ENCODE measurements at regions not wholly inside any gene's neighbourhood (a gene's known extent, or its start where the extent isn't known, plus 50 kb on each side); places are given as distances from the start of the nearest gene placed in this dataset.
"Not testable (repeated sequence)": the region's sequence is repeated elsewhere in the genome, so short reads cannot be mapped to it uniquely, and the experiment has no call there.

GRCh38 chr6:97501853-97502252 lies 218.8 kb upstream of the MMS22L start:
- TF ChIP-seq, protein P1, sequence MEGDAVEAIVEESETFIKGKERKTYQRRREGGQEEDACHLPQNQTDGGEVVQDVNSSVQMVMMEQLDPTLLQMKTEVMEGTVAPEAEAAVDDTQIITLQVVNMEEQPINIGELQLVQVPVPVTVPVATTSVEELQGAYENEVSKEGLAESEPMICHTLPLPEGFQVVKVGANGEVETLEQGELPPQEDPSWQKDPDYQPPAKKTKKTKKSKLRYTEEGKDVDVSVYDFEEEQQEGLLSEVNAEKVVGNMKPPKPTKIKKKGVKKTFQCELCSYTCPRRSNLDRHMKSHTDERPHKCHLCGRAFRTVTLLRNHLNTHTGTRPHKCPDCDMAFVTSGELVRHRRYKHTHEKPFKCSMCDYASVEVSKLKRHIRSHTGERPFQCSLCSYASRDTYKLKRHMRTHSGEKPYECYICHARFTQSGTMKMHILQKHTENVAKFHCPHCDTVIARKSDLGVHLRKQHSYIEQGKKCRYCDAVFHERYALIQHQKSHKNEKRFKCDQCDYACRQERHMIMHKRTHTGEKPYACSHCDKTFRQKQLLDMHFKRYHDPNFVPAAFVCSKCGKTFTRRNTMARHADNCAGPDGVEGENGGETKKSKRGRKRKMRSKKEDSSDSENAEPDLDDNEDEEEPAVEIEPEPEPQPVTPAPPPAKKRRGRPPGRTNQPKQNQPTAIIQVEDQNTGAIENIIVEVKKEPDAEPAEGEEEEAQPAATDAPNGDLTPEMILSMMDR (IDR thresholded peaks at IDR 0.05; ENCODE audit: low read depth, low read length, poor library complexity, severe bottlenecking), result no peak
- Histone ChIP-seq H3K79me2 (ENCODE audit: control insufficient read depth, low read length) (no peaks in the 10 kb centered on the region), H3K4me3 (ENCODE audit: low read length) (no peak overlapping the region), H4K20me1 (ENCODE audit: control insufficient read depth, insufficient read depth, low read depth, low read length) (no peaks in the 10 kb centered on the region), H3K36me3 (ENCODE audit: control insufficient read depth, low read length) (no peaks in the 10 kb centered on the region), H3K4me1 (ENCODE audit: control insufficient read depth, low read length) (no peaks in the 10 kb centered on the region), H3K27ac (ENCODE audit: low read depth, low read length) (no peak overlapping the region), H3K4me2 (ENCODE audit: low read length) (no peak overlapping the region), H3K27me3 (ENCODE audit: control insufficient read depth, low read length) (no peaks in the 10 kb centered on the region), H3K9me3 (ENCODE audit: control insufficient read depth, insufficient read depth, low read length) (no peaks in the 10 kb centered on the region), H3K9me2 (replicated peaks; ENCODE audit: control insufficient read depth, low read length) (no peaks in the 10 kb centered on the region), H3F3A (ENCODE audit: control insufficient read depth, insufficient read depth) (no peaks in the 10 kb centered on the region)

DNA sequence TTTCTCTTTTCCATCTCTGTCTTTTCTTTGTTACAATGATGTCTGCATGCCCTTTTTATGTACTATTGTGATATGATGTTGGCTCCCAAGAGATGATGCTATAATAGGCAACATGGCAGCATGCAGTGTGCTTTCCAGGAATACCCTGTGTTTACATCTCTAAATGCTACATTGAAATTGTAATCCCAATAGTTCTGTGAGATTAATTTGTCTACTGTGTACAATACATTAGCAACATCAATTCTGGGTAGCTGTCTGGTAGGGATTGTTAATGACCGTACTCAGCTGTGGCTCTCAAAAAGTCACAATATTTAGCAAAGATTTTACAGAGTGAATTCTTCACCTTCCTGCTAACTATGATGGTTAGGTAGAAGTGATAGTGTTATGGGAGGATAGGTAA lies 225.6 kb upstream of the MMS22L start:
- Histone ChIP-seq H3K4me3 (ENCODE audit: low read length) (no peak overlapping the region), H3F3A (ENCODE audit: control insufficient read depth, insufficient read depth) (no peaks in the 10 kb centered on the region), H3K9me3 (ENCODE audit: control insufficient read depth, insufficient read depth, low read length) (no peaks in the 10 kb centered on the region), H4K20me1 (ENCODE audit: control insufficient read depth, insufficient read depth, low read depth, low read length) (no peaks in the 10 kb centered on the region), H3K79me2 (ENCODE audit: control insufficient read depth, low read length) (no peaks in the 10 kb centered on the region), H3K27ac (ENCODE audit: low read depth, low read length) (no peak overlapping the region), H3K4me2 (ENCODE audit: low read length) (no peak overlapping the region), H3K27me3 (ENCODE audit: control insufficient read depth, low read length) (no peaks in the 10 kb centered on the region), H3K36me3 (ENCODE audit: control insufficient read depth, low read length) (no peaks in the 10 kb centered on the region), H3K4me1 (ENCODE audit: control insufficient read depth, low read length) (no peaks in the 10 kb centered on the region), H3K9me2 (replicated peaks; ENCODE audit: control insufficient read depth, low read length) (no peaks in the 10 kb centered on the region)
- TF ChIP-seq, protein P1 (IDR thresholded peaks at IDR 0.05; ENCODE audit: low read depth, low read length, poor library complexity, severe bottlenecking), result no peak
- TF ChIP-seq EZH2phosphoT487 (IDR thresholded peaks at IDR 0.05; ENCODE audit: borderline replicate concordance, low read length), result no peak

DNA sequence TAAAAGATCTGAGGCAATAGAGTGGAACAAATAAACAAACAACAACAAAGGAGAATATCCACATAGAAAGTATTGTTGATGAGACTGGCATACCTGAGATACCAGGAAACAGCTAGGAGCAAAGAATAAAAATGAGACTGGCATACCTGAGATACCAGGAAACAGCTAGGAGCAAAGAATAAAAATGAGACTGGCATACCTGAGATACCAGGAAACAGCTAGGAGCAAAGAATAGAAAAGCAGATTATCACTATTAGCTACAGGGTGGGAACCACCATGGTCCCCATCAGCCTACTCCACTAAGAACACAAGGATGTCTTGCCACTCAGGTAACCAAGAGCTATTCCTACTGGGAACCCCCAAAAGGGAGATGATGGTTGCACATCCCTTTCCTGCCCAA lies 230.2 kb upstream of the MMS22L start:
- H4K20me1 ChIP-seq (ENCODE audit: control insufficient read depth, insufficient read depth, low read depth, low read length); H3K4me2 ChIP-seq (ENCODE audit: low read length); H3K4me1 ChIP-seq (ENCODE audit: control insufficient read depth, low read length); H3K27me3 ChIP-seq (ENCODE audit: control insufficient read depth, low read length); H3K4me3 ChIP-seq (ENCODE audit: low read length); H3K9me3 ChIP-seq (ENCODE audit: control insufficient read depth, insufficient read depth, low read length); H3K27ac ChIP-seq (ENCODE audit: low read depth, low read length); H3K36me3 ChIP-seq (ENCODE audit: control insufficient read depth, low read length); H3K9me2 ChIP-seq (replicated peaks; ENCODE audit: control insufficient read depth, low read length); H3F3A ChIP-seq (ENCODE audit: control insufficient read depth, insufficient read depth); H3K79me2 ChIP-seq (ENCODE audit: control insufficient read depth, low read length): not testable (repeated sequence)

DNA sequence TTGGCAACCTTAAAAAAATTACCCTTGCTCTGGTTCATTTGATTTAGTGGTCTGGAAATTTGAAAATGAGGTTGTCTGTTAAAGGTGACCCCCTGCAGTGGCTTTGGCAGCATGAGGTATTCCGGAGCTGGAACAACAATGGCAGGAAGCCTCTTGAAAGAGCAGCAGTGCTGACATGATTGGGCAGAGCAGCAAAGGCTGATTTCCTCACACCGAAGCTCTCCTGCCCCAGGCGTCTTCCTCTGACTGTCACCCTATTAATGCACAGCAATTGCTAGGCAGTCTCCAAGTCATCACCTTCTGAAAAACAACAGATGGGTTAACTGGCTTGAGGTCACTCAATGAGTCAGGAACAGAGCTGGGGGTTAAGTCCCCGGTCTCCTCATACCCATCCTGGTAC lies 241.8 kb upstream of the MMS22L start:
- Histone ChIP-seq H3K9me3 (ENCODE audit: control insufficient read depth, insufficient read depth, low read length) (no peaks in the 10 kb centered on the region), H3K9me2 (replicated peaks; ENCODE audit: control insufficient read depth, low read length) (no peaks in the 10 kb centered on the region), H3K27me3 (ENCODE audit: control insufficient read depth, low read length) (no peaks in the 10 kb centered on the region), H3K4me1 (ENCODE audit: control insufficient read depth, low read length) (no peaks in the 10 kb centered on the region), H3K27ac (ENCODE audit: low read depth, low read length) (no peak overlapping the region), H3K36me3 (ENCODE audit: control insufficient read depth, low read length) (no peaks in the 10 kb centered on the region), H3F3A (ENCODE audit: control insufficient read depth, insufficient read depth) (no peaks in the 10 kb centered on the region), H3K4me2 (ENCODE audit: low read length) (no peak overlapping the region), H4K20me1 (ENCODE audit: control insufficient read depth, insufficient read depth, low read depth, low read length) (no peaks in the 10 kb centered on the region), H3K4me3 (ENCODE audit: low read length) (no peak overlapping the region), H3K79me2 (ENCODE audit: control insufficient read depth, low read length) (no peaks in the 10 kb centered on the region)
- TF ChIP-seq, protein P1 (IDR thresholded peaks at IDR 0.05; ENCODE audit: low read depth, low read length, poor library complexity, severe bottlenecking), result no peak
- no peak for TF ChIP-seq EZH2phosphoT487 (IDR thresholded peaks at IDR 0.05; ENCODE audit: borderline replicate concordance, low read length)
